GM19324 (cell line): ENCODE measurements at regions not wholly inside any gene's neighbourhood (a gene's known extent, or its start where the extent isn't known, plus 50 kb on each side); places are given as distances from the start of the nearest gene placed in this dataset.

Experiments used
- ATAC-seq: cut with Tn5 transposase; IDR thresholded peaks from one replicate; pipeline ENCODE4 v1.9.1; 2021; ENCODE audit warnings: mild to moderate bottlenecking, moderate library complexity; ENCODE audit not compliant: unreplicated experiment, low FRiP score

- no peak for ATAC-seq
Observed at GRCh38 chr3:193844472-193844871, 251.5 kb downstream of the OPA1 start.

DNA sequence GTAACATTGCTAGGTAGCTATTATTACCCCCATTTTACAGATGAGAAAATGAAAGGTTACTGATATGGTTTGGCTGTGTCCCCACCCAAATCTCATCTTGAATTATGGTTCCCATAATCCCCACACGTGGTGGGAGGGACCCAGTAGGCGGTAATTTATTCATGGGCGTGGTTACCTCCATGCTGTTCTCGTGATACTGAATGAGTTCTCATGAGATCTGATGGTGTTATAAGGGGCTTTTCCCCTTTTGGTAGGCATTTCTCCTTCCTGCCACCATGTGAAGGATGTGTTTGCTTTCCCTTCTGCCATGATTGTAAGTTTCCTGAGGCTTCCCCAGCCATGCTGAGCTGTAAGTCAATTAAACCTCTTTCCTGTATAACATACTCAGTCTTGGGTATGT is 252.1 kb downstream of the OPA1 start:
- no peak for ATAC-seq

GRCh38 chr3:193846569-193846968 is 253.6 kb downstream of the OPA1 start:
- no peak for ATAC-seq

DNA sequence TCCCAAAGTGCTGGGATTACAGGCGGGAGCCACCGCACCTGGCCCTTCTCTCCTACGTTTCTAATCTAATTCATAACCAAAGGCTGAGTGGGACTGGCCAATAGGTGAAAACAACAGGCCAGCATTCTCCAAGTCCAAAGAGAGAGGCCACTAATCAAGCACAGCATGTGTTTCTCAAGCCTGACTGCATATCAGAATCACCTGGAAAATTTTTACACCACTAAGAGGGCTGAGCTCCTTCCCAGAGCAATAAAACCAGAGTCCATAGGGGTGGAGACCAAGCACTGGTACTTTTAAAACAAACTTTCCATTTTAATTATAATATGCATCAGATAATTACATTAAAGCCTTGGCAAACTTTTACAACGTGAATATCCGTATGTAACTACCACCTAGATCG is 254.4 kb downstream of the OPA1 start:
- no peak for ATAC-seq

DNA sequence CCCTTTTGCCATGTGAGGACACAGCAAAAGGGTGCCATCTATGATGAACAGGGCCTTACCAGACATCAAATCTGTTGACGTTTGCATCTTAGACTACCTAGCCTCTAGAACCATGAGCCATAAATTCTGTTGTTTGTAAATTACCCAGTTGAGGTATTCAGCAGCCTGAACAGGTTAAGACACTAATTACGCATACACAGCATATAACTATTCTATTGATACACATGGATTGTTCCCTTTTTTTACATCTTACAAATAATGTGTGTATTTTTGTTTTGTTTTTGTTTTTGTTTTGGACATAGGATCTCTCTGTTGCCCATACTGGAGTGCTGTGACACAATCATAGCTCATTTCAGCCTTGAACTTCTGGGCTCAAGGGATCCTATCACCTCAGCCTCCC is 255.5 kb downstream of the OPA1 start:
- ATAC-seq = no peak

GRCh38 chr3:193850084-193850619 is 257.1 kb downstream of the OPA1 start:
- ATAC-seq = no peak

DNA sequence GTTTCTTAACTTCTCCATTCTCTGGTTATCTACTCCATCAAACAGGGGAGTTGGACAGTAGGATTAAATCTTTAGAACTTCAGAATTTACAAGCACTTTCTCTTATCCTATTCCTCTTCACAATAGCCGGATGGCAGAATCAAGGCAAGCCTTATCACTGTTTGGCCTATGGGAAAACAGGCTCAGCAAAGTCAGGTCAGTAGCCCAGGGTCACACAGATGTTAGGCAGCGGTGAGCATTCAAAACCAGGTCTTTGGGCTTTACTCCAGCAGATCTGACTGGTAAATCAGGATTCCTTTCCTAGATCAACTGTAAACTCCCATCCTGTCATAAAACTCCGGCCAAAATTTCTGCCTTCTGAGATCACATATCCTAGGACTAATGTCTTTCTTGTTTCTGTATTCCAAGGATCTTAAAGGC is 258.4 kb downstream of the OPA1 start:
- ATAC-seq = no peak

GRCh38 chr3:193851941-193852674 is 259.1 kb downstream of the OPA1 start:
- ATAC-seq = no peak

DNA sequence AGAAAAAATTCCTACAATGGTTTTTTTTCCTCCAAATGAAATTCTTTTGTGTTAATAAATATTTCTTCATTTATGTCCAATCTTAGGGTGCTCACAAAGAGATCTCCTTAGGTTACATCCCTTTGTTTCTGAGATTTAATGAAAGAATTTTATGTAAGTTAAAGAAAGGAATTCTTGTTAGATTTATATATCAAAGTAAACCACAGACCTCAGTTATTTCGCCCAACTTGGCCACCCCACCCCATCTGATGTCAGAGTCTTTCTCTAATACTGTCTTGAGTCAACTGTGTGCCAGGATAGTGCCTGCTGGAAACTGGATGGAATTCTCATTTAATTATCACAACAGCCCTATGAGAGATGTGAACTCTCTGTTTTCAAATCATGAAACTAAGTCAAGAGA is 259.9 kb downstream of the OPA1 start:
- ATAC-seq = no peak

DNA sequence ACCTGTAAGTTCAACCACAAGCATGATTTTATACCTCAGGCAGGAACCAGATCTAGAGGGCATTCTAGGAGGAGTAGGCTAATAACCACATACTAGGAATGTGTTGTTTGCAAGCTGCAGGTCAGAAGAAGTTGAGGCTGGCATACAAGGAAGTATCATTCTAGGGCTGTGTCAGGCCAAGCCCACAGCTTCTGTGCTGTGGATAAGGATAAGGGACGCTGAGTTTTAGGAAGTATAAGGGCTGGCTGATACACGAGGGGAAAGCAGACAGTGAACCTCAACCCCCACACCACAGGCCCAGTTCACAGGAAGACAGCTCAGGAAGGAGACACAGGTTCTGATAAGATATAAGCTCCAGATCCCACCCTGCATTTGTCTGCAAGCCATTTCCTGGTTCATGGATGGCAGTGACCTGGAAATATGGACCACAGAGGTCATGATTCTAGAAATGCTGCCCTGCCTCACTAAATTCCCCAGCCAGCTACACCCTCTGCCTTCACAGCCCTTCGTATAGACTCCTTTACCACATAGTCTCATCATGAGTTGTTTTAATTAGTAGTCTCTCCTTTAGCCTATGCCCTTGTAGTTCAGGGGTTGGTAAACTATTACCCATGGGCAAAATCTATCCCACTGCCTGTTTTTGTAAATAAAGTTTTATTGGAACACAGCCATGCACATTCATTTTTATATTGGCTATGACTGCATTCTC is 260.7 kb downstream of the OPA1 start:
- ATAC-seq = no peak

DNA sequence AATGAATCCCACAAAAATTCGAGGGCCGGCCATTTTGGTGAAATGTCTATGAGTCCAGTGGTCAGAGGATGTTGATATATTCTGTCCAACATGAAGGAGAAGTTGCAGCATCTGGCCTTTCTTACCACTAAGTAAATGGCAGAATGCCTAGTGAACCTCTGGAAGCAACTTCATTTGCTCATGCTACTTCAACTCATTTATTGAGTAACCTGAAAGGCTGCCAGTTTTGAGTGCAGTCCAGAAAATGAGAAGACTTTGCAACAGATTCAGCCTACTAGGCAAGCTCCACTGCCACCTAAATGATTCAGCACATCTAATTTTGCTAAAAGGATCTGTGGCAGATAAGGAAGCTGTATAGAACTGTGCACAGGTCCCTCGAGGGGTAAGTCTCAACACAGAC is 265.0 kb downstream of the OPA1 start:
- ATAC-seq = no peak

- no peak for ATAC-seq
Observed at GRCh38 chr3:193859195-193859594, 266.2 kb downstream of the OPA1 start.

DNA sequence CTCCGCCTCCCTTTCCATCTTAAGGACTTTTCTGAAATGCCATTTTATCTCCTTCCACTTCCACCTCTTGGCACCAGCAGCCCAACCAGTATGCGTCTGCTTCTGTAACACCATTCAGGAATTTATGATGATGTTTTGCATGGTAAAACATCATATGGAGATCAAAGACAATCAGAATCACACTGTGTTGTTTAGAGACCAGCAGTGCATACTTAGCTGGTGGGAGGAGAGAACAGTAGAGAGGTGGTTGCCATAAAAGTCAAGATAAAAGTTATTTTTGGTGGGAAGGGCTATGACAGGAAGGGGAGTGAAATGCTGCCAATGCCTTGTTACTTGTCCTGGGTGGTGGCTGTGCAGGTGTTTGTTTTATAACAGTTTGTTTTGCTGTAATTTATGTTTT is 268.0 kb downstream of the OPA1 start:
- no peak for ATAC-seq

DNA sequence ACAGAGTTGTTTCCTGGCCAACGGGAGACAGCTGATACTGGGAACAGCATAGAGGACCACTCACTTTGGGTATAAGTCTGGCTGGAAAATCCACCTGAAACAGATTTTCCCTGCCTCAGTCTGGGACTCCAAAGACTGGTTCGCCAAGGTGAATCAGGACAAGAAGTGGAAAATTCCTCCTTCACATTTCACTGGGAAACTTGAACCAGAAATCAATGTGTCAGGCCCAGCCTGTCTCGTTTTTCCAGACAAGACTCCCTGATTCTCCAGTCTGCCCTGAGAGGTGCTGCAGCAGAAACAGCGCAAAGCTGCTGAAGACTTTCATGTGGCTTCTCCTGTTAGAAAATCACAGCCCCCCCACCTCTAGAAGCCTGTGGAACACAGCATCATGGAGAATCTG is 269.8 kb downstream of the OPA1 start:
- no peak for ATAC-seq

- ATAC-seq = no peak
Observed at GRCh38 chr3:193863657-193864357, 270.8 kb downstream of the OPA1 start.

- no peak for ATAC-seq
Observed at GRCh38 chr3:193865339-193865738, 270.6 kb upstream of the HES1 start.

DNA sequence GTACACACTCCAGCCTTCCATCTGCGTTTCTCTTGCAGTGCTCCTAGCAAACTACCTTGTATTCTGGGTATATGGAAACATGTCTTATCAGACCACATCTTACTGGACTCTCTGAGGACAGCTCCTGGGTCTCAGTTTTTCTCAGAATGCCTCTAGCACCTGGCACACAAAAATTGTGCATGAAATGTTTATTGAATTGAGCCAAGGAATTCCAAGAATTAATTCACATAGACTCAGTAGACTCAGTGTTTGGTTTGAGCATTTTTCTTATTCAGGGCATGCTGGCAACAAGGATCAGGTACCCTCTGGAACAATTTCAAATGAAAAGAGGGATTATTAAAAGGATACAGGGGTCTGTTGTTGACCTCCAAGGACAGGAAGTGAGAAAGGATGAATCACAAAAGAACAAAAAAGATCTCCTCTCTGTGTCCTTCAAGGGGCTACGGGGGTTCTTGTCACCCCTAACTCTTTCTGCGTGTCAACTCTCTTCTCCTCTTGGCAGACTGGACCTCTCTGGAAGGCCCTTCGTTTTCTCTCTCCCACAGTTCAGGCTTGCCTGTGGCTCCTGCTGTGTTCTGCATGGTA is 270.0 kb upstream of the HES1 start:
- no peak for ATAC-seq

DNA sequence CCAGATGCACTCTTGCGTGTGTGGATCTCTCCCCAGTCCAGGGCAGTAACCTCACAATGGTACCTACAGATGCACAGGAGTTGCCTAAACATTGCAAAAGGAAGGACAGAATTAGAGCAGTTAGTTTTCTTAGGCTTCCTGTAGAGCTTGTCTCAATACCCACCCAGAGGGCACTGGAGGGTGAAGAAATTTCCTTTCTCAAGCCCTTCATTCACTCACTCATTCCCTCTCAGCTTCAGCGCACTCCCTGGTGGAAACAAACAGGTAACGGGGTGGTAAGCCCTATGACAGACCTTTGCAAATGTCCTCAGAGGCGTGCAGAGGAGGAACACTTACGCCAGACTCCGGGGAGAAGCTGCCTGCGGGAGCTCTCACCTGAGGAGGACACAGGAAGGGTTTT is 267.4 kb upstream of the HES1 start:
- no peak for ATAC-seq

DNA sequence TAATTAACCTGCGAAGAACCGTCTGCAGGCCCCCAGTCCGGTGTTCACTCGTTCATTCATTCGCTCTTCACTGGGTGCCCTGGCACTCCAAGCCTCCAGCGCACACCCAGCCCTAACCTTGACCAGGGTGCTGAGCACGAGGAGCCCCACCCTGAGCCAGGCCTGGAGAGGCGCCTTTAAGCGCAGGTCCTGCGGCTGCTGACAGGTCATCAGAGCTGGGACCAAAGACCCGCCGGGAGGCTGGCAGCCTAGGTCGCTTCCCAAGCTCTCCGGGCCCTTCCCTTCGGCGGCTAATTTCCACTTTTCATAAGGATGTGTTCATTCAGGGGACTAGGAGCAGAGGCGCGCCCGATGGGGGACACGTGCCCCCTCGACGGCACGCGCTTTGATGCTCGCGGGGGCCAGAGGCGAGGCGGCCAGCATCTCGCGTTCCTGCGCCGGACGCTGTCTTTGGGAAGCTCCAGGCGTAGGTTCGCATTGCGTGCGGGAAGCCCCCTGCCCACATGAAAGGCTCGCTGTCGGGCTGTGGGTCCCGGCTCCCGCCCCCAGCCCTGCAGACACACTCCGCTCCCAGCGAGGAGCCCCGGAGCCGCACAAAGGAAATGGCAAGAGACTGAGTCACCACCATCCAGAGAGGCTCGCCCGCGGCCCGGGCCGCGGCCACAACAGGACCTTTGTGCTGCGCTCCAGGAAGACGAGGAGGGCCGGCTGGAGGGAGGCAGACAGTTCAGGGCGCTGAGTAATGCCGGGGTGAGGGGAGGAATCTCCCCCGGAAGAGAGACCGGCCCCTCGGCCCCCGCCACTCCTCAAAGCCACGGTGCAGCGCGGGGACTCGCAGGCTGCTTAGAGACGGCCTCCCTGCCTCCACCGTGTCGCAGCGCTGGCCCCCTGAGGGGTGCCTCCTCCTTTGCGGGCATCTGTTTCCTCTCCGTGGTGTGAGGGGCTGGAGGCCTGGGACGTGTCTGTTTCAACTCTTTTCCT is 266.4 kb upstream of the HES1 start:
- no peak for ATAC-seq
